ENCODE measurements at regions not wholly inside any gene's neighbourhood (a gene's known extent, or its start where the extent isn't known, plus 50 kb on each side); places are given as distances from the start of the nearest gene placed in this dataset.

GRCh38 chr11:112725636-112726035 lies 235.6 kb upstream of the NCAM1 start:
- DNase-seq = no peak

- no peak for DNase-seq
Observed at GRCh38 chr11:112727341-112727841, 233.8 kb upstream of the NCAM1 start.

GRCh38 chr11:112728288-112728687 lies 232.9 kb upstream of the NCAM1 start:
- DNase-seq = no peak

- DNase-seq = no peak
Observed at GRCh38 chr11:112728716-112729115, 232.5 kb upstream of the NCAM1 start.

GRCh38 chr11:112730591-112730990 lies 230.6 kb upstream of the NCAM1 start:
- no peak for DNase-seq

GRCh38 chr11:112731538-112731937 lies 229.7 kb upstream of the NCAM1 start:
- DNase-seq = no peak

- DNase-seq = no peak
Observed at GRCh38 chr11:112732031-112732430, 229.2 kb upstream of the NCAM1 start.

GRCh38 chr11:112734207-112734606 lies 227.0 kb upstream of the NCAM1 start:
- DNase-seq = no peak

GRCh38 chr11:112735470-112735869 lies 225.8 kb upstream of the NCAM1 start:
- no peak for DNase-seq

- no peak for DNase-seq
Observed at GRCh38 chr11:112744041-112744440, 217.2 kb upstream of the NCAM1 start.

- no peak for DNase-seq
Observed at GRCh38 chr11:112745973-112746372, 215.2 kb upstream of the NCAM1 start.

- no peak for DNase-seq
Observed at GRCh38 chr11:112748252-112748651, 213.0 kb upstream of the NCAM1 start.

- DNase-seq = no peak
Observed at GRCh38 chr11:112748713-112749543, 212.3 kb upstream of the NCAM1 start.

GRCh38 chr11:112751329-112751728 lies 209.9 kb upstream of the NCAM1 start:
- no peak for DNase-seq

GRCh38 chr11:112751772-112752171 lies 209.4 kb upstream of the NCAM1 start:
- no peak for DNase-seq

GRCh38 chr11:112752563-112752962 lies 208.7 kb upstream of the NCAM1 start:
- DNase-seq = no peak

- DNase-seq = no peak
Observed at GRCh38 chr11:112753706-112754105, 207.5 kb upstream of the NCAM1 start.

GRCh38 chr11:112759418-112759817 lies 201.8 kb upstream of the NCAM1 start:
- no peak for DNase-seq

GRCh38 chr11:112760396-112761059 lies 200.7 kb upstream of the NCAM1 start:
- no peak for DNase-seq

- DNase-seq = no peak
Observed at GRCh38 chr11:112761911-112762706, 199.1 kb upstream of the NCAM1 start.

GRCh38 chr11:112762707-112763090 lies 198.5 kb upstream of the NCAM1 start:
- no peak for DNase-seq

- DNase-seq = no peak
Observed at GRCh38 chr11:112765337-112765736, 195.9 kb upstream of the NCAM1 start.

- no peak for DNase-seq
Observed at GRCh38 chr11:112769170-112769569, 192.1 kb upstream of the NCAM1 start.
